ENCODE measurements at regions not wholly inside any gene's neighbourhood (a gene's known extent, or its start where the extent isn't known, plus 50 kb on each side); places are given as distances from the start of the nearest gene placed in this dataset.

GRCh38 chr20:60693496-60694133, 558.4 kb upstream of the CDH4 start:
- no peak for DNase-seq (ENCODE audit: low read depth)

DNA sequence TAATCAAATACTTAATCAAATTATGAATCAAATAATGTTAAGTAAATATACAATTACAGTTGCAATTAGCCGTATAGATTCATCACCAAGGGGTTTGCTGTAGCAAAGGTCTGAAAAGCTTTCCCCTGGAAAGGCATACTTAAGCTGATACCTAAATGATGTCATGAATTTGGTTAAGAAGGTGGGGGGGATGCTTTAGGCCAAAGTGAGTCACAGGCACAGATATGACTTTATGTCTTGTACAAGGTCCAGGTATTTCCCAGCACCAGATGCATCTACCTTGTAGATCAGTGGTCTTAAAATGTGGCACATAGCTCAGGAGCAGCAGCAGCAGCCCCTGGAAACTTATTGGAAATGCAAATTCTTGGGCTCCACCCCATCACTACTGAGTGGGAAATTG, 557.3 kb upstream of the CDH4 start:
- DNase-seq (ENCODE audit: low read depth) = no peak

GRCh38 chr20:60695226-60696000, 556.6 kb upstream of the CDH4 start:
- no peak for DNase-seq (ENCODE audit: low read depth)

GRCh38 chr20:60697252-60697651, 554.8 kb upstream of the CDH4 start:
- DNase-seq (ENCODE audit: low read depth) = no peak

DNA sequence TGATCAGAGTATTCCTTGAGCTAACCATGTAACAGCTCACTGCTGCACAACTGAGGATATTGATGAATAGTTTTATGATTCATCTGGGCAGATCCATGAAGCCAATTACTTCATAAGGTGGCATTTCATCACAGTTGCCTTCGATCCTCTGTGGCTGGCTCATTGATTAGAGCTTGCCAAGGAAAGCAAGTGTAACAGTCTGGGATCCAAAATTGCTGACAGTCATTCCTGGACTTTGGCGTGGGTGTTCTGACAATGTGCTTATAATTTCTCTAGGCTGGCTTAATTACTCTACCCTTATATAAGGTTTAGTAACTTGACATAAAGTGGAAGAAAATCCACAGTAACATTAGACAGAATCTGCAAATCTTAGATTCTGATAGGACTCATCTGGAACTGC, 551.3 kb upstream of the CDH4 start:
- DNase-seq (ENCODE audit: low read depth) = no peak

- no peak for DNase-seq (ENCODE audit: low read depth)
These were observed 547.9 kb upstream of the CDH4 start for GRCh38 chr20:60704147-60704546.

DNA sequence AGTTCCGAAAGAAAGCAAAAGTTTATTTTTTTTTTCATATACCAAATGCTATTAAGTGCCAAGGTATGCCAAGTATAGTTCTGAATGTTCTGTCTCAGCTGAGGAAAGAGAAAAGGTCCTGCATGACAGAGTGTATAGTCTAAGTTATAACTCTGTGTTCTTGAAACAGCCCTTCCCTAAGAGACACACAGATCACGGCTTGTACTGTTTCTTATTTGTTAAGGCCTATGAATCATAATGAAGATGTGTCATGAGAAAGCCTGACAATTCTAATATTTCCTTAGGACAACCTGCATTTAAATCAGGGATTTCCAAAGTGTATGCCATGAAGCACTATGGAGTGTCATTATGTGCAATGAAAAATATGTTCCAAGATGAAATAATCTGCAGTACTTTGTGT, 538.7 kb upstream of the CDH4 start:
- DNase-seq (ENCODE audit: low read depth) = no peak

DNA sequence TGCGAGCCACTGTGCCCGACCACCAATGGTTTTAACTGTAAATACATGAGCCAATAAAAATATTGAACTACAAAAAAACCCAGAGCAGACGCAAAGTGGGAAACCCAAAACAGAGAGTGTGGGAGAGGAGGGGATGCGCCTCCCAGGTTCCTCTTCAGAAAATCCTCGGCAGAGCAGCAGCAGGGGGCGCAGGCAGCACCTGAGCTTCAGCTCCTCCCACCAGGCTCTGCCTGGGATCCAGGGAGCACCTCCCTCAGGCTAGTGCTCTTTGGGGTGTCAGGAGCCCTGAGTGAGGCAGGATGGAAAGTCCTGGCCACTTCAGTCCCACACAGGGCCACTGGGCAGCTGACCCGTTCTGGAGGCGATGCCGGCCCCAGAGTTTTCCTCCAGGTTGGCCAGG, 536.9 kb upstream of the CDH4 start:
- DNase-seq (ENCODE audit: low read depth) = no peak

GRCh38 chr20:60718743-60719480, 533.1 kb upstream of the CDH4 start:
- no peak for DNase-seq (ENCODE audit: low read depth)

- no peak for DNase-seq (ENCODE audit: low read depth)
These were observed 526.7 kb upstream of the CDH4 start for GRCh38 chr20:60725311-60725906.

GRCh38 chr20:60727425-60727824, 524.6 kb upstream of the CDH4 start:
- DNase-seq (ENCODE audit: low read depth) = no peak

DNA sequence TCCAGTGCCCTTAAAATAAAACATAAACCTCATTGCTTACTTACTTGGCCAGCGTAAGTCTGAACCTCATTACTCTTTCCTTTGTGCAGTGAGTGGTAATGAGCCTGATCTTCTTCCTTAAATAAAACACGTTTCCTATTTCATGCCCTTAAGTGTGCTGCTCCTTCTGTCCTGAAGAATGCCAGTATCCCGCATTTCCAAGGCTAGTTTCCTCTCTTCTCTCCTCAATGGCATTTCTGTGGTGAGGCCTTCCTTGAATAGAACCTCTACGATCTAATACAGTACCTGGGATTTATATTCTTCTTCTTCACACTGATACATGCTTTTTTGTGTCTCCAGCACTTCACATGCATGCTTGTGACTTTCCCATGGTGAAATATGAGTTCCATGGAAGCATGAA, 523.4 kb upstream of the CDH4 start:
- DNase-seq (ENCODE audit: low read depth) = no peak

DNA sequence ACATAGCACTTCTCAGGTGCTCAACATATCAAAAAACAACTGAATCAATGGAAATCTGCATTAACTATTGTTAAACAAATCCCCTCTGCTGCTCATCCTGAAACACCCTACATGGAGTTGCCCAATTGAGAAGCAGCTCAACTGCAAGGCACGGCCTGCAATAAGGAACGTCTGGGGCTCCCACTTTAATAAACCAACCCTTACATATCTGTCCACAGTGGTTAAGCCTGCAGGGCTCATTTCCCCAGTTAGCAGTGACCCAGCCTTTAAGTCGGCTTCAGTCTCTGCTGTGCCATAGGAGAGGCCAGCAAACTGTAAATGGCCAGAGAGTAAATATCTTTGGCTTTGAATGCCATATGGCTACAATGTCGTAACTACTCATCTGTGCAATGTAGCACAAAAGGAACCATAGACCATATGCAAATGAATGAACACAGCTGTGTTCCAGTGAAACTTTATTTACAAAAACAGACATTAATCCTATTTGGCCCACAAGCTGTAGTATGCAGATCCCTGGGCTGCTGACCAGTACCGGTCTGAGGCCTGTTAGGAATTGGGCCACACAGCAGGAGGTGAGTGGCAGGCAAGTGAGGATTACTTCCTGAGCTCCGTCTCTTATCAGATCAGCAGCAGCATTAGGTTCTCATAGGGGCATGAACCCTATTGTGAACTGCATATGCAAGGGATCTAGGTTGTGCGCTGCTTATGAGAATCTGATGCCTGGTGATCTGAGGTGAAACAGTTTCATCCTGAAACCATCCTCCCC, 522.7 kb upstream of the CDH4 start:
- no peak for DNase-seq (ENCODE audit: low read depth)

DNA sequence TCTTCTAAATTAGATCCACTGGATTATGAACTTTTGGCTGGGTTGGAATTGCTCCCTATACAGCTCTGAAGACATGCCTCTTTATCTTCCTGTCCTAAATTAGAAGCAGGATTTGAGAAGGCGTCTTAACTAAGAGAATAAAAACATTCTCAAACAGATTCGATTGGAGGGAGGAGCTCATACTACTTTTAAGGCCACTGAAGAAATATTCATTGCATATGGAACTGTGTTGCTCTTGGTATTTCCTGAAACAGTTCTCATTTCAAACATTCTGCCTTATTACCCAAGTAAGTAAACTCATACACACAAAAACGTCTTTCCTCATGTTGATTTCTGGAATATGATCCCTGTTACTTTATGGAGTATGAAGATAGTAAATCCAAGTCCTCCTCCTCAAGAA, 519.7 kb upstream of the CDH4 start:
- no peak for DNase-seq (ENCODE audit: low read depth)

DNA sequence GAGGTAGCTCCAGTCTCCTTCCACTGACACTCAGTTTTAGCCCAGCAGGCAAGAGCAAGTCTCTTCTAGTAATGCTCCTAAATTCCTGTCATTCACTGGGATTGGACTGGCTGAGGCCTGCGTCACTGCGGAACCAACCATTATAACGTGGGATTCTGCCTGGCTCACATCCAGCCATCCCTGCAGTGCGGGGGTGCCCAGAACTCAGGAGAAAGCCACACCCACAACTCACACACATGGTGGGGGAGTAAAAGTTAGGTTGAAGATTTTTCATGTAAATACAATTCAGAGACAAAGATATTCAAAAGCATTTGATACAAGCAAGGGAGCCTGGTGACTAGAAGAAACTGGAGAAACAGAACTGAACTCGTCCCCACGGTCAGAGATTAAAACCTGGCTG, 504.0 kb upstream of the CDH4 start:
- no peak for DNase-seq (ENCODE audit: low read depth)

DNA sequence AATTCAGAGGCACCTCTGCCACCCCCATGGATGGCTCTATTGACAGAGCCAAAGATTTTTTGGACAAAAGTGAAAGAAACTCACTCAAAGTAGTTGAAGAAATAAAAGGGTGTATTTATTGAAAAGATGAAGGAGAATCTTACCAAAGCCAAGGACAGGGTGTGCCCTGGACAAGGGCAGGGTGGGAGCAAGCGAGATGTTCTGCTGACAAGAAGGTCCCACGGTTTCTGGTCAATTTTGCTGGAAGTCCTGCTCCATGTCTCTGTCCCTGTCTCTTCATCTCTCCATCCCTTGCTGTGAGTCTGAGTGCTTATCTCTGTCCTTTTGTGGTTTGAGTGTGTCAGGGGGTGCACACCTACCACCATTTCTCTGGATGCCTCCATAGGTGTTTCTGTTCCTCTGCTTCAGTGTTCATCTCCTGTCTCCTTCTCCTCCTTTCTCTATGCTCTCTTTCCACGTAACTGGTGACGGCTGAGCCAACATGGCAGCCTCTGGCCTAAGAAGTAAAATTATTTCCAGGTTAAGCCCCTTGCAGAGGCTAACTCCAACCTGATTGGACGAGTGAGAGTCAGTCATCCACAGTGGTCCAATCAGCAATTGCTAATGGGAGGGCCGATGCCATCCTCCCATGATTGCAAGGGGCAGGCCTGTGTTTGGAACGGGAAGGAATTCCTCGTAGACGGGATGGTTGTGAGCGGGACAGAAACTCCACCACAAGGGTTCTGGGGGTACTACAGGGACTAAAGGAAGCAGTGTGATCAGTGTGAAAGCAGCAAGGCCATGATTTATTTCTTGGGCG, 502.1 kb upstream of the CDH4 start:
- no peak for DNase-seq (ENCODE audit: low read depth)

DNA sequence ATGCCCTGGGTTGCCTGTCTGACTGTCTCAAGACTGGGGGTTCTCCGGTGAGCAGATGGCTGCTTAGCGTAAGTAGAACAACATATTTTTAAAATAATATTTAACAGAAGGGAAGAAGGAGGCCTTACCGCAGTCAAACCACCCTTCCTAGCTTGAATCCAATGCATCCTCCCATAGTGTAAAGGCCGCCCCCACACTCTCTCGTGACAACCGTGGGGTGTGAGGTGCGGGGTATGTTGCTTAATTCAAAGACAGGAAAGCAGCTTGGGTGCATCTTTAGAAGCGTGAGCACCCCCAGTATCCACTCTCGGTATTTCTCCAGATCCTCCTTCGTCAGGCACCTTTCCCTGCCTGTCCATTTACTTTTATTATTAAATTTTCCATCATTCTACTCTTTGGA, 501.2 kb upstream of the CDH4 start:
- no peak for DNase-seq (ENCODE audit: low read depth)

DNA sequence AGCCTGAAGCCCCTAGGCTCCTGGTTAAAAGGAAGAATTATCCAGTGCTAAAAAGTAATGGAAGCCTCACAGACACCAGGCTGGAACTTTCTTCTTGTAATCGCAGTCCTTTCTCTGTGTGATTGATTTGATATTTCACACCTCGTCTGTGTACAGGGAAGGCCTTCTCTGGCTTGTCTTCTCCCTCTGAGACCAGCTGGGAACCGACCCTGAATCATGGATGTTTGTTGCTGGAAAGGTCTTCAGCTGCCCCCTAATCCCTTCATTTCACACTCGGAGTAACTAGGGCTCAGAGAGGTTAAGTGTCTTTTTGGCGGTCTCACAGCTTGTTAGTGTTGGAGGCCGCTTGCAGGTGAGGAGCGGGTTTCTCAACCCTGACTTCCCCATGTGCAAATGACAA, 500.2 kb upstream of the CDH4 start:
- no peak for DNase-seq (ENCODE audit: low read depth)

- DNase-seq (ENCODE audit: low read depth) = no peak
These were observed 499.2 kb upstream of the CDH4 start for GRCh38 chr20:60752741-60753420.

DNA sequence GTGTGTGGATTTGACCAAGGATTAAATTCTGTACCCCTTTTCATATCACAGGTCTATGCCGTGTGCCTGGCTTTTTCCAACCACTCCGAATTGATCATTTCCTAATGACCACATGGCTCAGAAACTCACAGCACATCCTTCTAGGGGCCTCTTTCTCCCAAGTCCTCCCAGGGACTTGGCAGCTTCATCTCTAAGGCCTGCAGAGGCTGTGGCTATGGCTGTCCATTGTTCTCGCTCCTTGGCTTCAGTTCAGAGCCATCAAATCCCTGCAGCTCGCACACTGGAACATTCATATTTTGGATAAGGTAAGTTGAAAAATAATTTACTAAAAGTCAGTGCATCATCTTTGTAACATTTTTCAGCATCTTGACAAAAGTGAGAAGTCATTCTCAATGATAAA, 497.2 kb upstream of the CDH4 start:
- no peak for DNase-seq (ENCODE audit: low read depth)

Measured in forelimb muscle (tissue), 1 donor.